ENCODE measurements at regions not wholly inside any gene's neighbourhood (a gene's known extent, or its start where the extent isn't known, plus 50 kb on each side); places are given as distances from the start of the nearest gene placed in this dataset.

GRCh38 chr12:46103559-46104383 is 113.4 kb upstream of the SCAF11 start:
- intact Hi-C loops (cut with DNase I; ENCODE audit: low total_unique reads): no loop called here
- Histone ChIP-seq H3K27me3 (no peaks in the 10 kb centered on the region), H3K4me1 (no peaks in the 10 kb centered on the region), H3K9me3 (no peaks in the 10 kb centered on the region), H3K4me3 (no peak overlapping the region), H3K27ac (no peak overlapping the region), H3K36me3 (ENCODE audit: low read depth, missing control alignments) (no peaks in the 10 kb centered on the region)
- DNase-seq: no peak
- TF ChIP-seq POLR2A (IDR thresholded peaks at IDR 0.05) (no peak), CTCF (IDR thresholded peaks at IDR 0.05) (no peak)
- WGBS, 2 donors: 54 to 68% methylated on average over 3 of the region's 3 CpGs

- H3K27me3 ChIP-seq: no peaks in the 10 kb centered on the region
- no peaks in the 10 kb centered on the region for H3K9me3 ChIP-seq
- TF ChIP-seq POLR2A (IDR thresholded peaks at IDR 0.05) (no peak), CTCF (IDR thresholded peaks at IDR 0.05) (no peak)
- H3K36me3 ChIP-seq (ENCODE audit: low read depth, missing control alignments): no peaks in the 10 kb centered on the region
- H3K4me3 ChIP-seq: peak overlapping the region in 1 of 2 donors; percentile 4
- 69 to 71% methylated on average over 4 of the region's 4 CpGs for WGBS, 2 donors
- intact Hi-C loops (cut with DNase I; ENCODE audit: low total_unique reads): no loop called here
- H3K27ac ChIP-seq: no peak overlapping the region
- no peak for DNase-seq
- H3K4me1 ChIP-seq: no peaks in the 10 kb centered on the region
Observed at GRCh38 chr12:46101485-46101869, 111.1 kb upstream of the SCAF11 start.

- Histone ChIP-seq H3K27me3 (no peaks in the 10 kb centered on the region), H3K4me1 (no peaks in the 10 kb centered on the region), H3K9me3 (no peaks in the 10 kb centered on the region), H3K27ac (no peak overlapping the region), H3K4me3 (no peak overlapping the region), H3K36me3 (ENCODE audit: low read depth, missing control alignments) (no peaks in the 10 kb centered on the region)
- intact Hi-C loops (cut with DNase I; ENCODE audit: low total_unique reads): no loop called here
- WGBS, 2 donors: 66 to 71% methylated on average over 6 of the region's 6 CpGs
- TF ChIP-seq POLR2A (IDR thresholded peaks at IDR 0.05) (no peak), CTCF (IDR thresholded peaks at IDR 0.05) (no peak)
- DNase-seq: no peak
Observed at GRCh38 chr12:46100551-46101484, 110.4 kb upstream of the SCAF11 start.

DNA sequence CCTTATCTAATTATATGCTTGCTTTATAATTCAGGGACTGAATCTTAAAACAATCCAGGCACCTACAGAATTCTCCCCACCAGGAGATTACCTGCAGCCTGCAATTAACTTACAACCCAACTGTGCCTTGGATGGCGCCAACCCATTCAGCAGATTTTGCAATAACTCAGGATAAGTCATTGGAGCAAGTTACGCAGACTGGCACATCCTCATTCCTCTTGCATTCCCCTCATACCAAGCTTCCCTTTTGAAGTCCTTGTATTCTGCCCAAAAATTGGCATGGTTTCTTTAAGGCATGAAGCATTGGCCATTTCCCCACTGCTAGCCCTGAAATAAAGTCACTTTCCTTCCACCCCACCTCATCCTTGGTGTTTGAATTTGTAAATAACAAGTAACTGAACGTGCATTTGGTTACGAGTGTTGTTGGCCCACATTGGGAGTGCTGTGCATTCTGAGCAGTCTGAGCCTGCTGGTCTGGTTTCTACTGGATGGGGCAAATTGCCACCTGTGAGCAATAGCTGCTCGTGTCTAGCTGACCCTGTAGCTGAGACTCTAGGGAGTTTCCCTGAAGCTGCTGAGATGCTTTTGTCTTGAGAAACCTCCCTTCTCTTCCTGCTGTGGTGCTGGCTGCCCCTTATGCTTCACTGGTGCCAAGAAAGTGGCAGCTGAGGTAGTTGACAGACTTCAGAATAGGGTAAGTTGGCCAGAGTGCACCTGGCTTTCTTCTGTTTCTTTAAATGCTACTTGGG is 99.2 kb upstream of the SCAF11 start:
- no peak for DNase-seq
- no peaks in the 10 kb centered on the region for H3K9me3 ChIP-seq
- H3K36me3 ChIP-seq (ENCODE audit: low read depth, missing control alignments): no peaks in the 10 kb centered on the region
- intact Hi-C loops (cut with DNase I; ENCODE audit: low total_unique reads): no loop called here
- H3K4me1 ChIP-seq: no peaks in the 10 kb centered on the region
- 77 to 85% methylated on average over 5 of the region's 5 CpGs for WGBS, 2 donors
- no peaks in the 10 kb centered on the region for H3K27me3 ChIP-seq
- H3K4me3 ChIP-seq: no peak overlapping the region
- TF ChIP-seq POLR2A (IDR thresholded peaks at IDR 0.05): no peak
- no peak for TF ChIP-seq CTCF (IDR thresholded peaks at IDR 0.05)
- no peak overlapping the region for H3K27ac ChIP-seq
